ENCODE measurements at regions not wholly inside any gene's neighbourhood (a gene's known extent, or its start where the extent isn't known, plus 50 kb on each side); places are given as distances from the start of the nearest gene placed in this dataset.

GRCh38 chr18:42675810-42676209 lies 439.7 kb downstream of the RIT2 start (continued):
- TF ChIP-seq CTCF (IDR thresholded peaks at IDR 0.05) (no peak), CBX8 (IDR thresholded peaks at IDR 0.05) (no peak), RCOR1 (IDR thresholded peaks at IDR 0.05; ENCODE audit: low read depth, low read length) (no peak), ZNF302 (CRISPR knock-in tag; IDR thresholded peaks at IDR 0.05) (no peak), E2F6 (IDR thresholded peaks at IDR 0.05; ENCODE audit: borderline replicate concordance, low read depth) (no peak), HEYL (CRISPR knock-in tag; IDR thresholded peaks at IDR 0.05) (no peak), MAX (IDR thresholded peaks at IDR 0.05) (no peak), POLR2AphosphoS2 (conservative IDR thresholded peaks at IDR 0.05; ENCODE audit: low read length) (no peak)

GRCh38 chr18:42683094-42683493 lies 432.4 kb downstream of the RIT2 start:
- Histone ChIP-seq H3K4me1 (no peaks in the 10 kb centered on the region), H3K4me2 (no peak overlapping the region), H3K9me3 (no peaks in the 10 kb centered on the region), H3K4me3 (no peak overlapping the region), H3K27ac (no peak overlapping the region)
- DNase-seq (ENCODE audit: low read depth in 1 of 2, low spot score in 1 of 2) (no peak), ATAC-seq (no peak), FAIRE-seq (no peak)
- ChIA-PET CTCF (no interaction called here), POLR2A (no interaction called here)
- no peak for TF ChIP-seq ESRRA (IDR thresholded peaks at IDR 0.05; ENCODE audit: borderline replicate concordance, low read length)
- no peak for TF ChIP-seq EP300 (IDR thresholded peaks at IDR 0.05)
- TF ChIP-seq EHMT2 (IDR thresholded peaks at IDR 0.05; ENCODE audit: low read depth) = no peak
- no peak for TF ChIP-seq MAFK (IDR thresholded peaks at IDR 0.05; ENCODE audit: partially characterized antibody)
- TF ChIP-seq CTCF (IDR thresholded peaks at IDR 0.05) = no peak
- TF ChIP-seq PBX3 (IDR thresholded peaks at IDR 0.05) = no peak
- TF ChIP-seq CEBPB (IDR thresholded peaks at IDR 0.05) = no peak
- TF ChIP-seq RAD21 (conservative IDR thresholded peaks at IDR 0.05 in 1 of 2, IDR thresholded peaks at IDR 0.05 in 1 of 2) = no peak
- no peak for TF ChIP-seq REST (IDR thresholded peaks at IDR 0.05)
- TF ChIP-seq HOXA7 (CRISPR knock-in tag; IDR thresholded peaks at IDR 0.05) = no peak
- no peak for TF ChIP-seq HMGXB4 (CRISPR knock-in tag; IDR thresholded peaks at IDR 0.05; ENCODE audit: borderline replicate concordance)
- WGBS (ENCODE audit: missing lambda C conversion rate) = 0% methylated on average over 2 of the region's 2 CpGs
